Neuronal stem cell (in vitro differentiated cells): ENCODE measurements at regions not wholly inside any gene's neighbourhood (a gene's known extent, or its start where the extent isn't known, plus 50 kb on each side); places are given as distances from the start of the nearest gene placed in this dataset.

Experiments used
- DNase-seq: peaks from one replicate; pipeline ENCODE4 v3.0.0-alpha.2; 2013; ENCODE audit warnings: low spot score
- H2AFZ ChIP-seq: one replicate; pipeline ENCODE4 v1.6.1; 2013; ENCODE audit warnings: mild to moderate bottlenecking, low read length, inconsistent platforms
- H2AK5ac ChIP-seq: 2 replicates; pipeline ENCODE4 v1.6.1; 2013; ENCODE audit warnings: low read depth, mild to moderate bottlenecking, inconsistent platforms, low read length, moderate library complexity, mixed read lengths
- H2BK120ac ChIP-seq: 2 replicates; pipeline ENCODE4 v1.6.1; 2013; ENCODE audit warnings: low read depth, mild to moderate bottlenecking, inconsistent platforms, low read length, moderate library complexity, mixed read lengths
- H2BK12ac ChIP-seq: one replicate; pipeline ENCODE4 v1.6.1; 2013; ENCODE audit warnings: low read length, inconsistent platforms
- H2BK15ac ChIP-seq: 2 replicates; pipeline ENCODE4 v1.6.1; 2013; ENCODE audit warnings: mild to moderate bottlenecking, low read length, inconsistent platforms, mixed read lengths
- H2BK5ac ChIP-seq: one replicate; pipeline ENCODE4 v1.6.1; 2013; ENCODE audit warnings: inconsistent platforms, mild to moderate bottlenecking, low read length, moderate library complexity
- H3K14ac ChIP-seq: one replicate; pipeline ENCODE4 v1.6.1; 2013; ENCODE audit warnings: low read length, inconsistent platforms
- H3K18ac ChIP-seq: 2 replicates; pipeline ENCODE4 v1.6.1; 2013; ENCODE audit warnings: low read length, inconsistent platforms
- H3K23ac ChIP-seq: 2 replicates; pipeline ENCODE4 v1.6.1; 2013; ENCODE audit warnings: low read depth, mild to moderate bottlenecking, mixed read lengths, low read length, inconsistent platforms; ENCODE audit not compliant: poor library complexity
- H3K27ac ChIP-seq: replicated peaks from 3 replicates; pipeline ENCODE4 v1.5.1; 2013; ENCODE audit warnings: low read length, inconsistent platforms
- H3K27me3 ChIP-seq, 3 experiments: 2 replicates each; pipeline ENCODE4 v1.6.1; 2013; ENCODE audit warnings: low read length in 3 of 3, mild to moderate bottlenecking in 2 of 3, inconsistent platforms in 1 of 3, low read depth in 1 of 3, mixed read lengths in 1 of 3, moderate library complexity in 1 of 3; ENCODE audit not compliant: control insufficient read depth in 3 of 3, insufficient read depth in 3 of 3
- H3K36me3 ChIP-seq, 2 donors: replicated peaks in 1 of 2; 2 replicates each; pipeline ENCODE4 v1.6.1; 2013; ENCODE audit warnings: low read length in 2 of 2; ENCODE audit not compliant: control insufficient read depth in 2 of 2, insufficient read depth in 2 of 2
- H3K4ac ChIP-seq: 2 replicates; pipeline ENCODE4 v1.6.1; 2013; ENCODE audit warnings: inconsistent platforms, mild to moderate bottlenecking, low read length, moderate library complexity
- H3K4me1 ChIP-seq, 2 donors: 1 replicate in 1 of 2; 2 replicates in 1 of 2; pipeline ENCODE4 v1.6.1; 2013; ENCODE audit warnings: low read length in 2 of 2, low read depth in 1 of 2; ENCODE audit not compliant: control insufficient read depth in 2 of 2, insufficient read depth in 1 of 2
- H3K4me2 ChIP-seq: one replicate; pipeline ENCODE4 v1.6.1; 2013; ENCODE audit warnings: mild to moderate bottlenecking, low read length, inconsistent platforms; ENCODE audit not compliant: insufficient read depth, poor library complexity, severe bottlenecking
- H3K4me3 ChIP-seq, 2 donors: 2 replicates each; pipeline ENCODE4 v1.5.1; 2013; ENCODE audit warnings: low read length in 2 of 2, mild to moderate bottlenecking in 2 of 2, inconsistent platforms in 1 of 2, moderate library complexity in 1 of 2
- H3K79me1 ChIP-seq: one replicate; pipeline ENCODE4 v1.6.1; 2013; ENCODE audit warnings: low read depth, mild to moderate bottlenecking, inconsistent platforms, low read length, moderate library complexity
- H3K9ac ChIP-seq: one replicate; pipeline ENCODE4 v1.6.1; 2013; ENCODE audit warnings: mild to moderate bottlenecking, low read depth, low read length, inconsistent platforms; ENCODE audit not compliant: poor library complexity
- H3K9me3 ChIP-seq, 2 donors: replicated peaks in 1 of 2; 2 replicates each; pipeline versions ENCODE3 to v1.6.1; 2013; ENCODE audit warnings: low read length in 2 of 2, mild to moderate bottlenecking in 2 of 2, inconsistent platforms in 1 of 2, low read depth in 1 of 2, mixed read lengths in 1 of 2, moderate library complexity in 1 of 2; ENCODE audit not compliant: control insufficient read depth in 2 of 2, insufficient read depth in 1 of 2
- H4K8ac ChIP-seq: one replicate; pipeline ENCODE4 v1.6.1; 2013; ENCODE audit warnings: low read depth, mild to moderate bottlenecking, inconsistent platforms, low read length, moderate library complexity
- H4K91ac ChIP-seq: one replicate; pipeline ENCODE4 v1.6.1; 2013; ENCODE audit warnings: low read length, low read depth, mild to moderate bottlenecking, inconsistent platforms; ENCODE audit not compliant: poor library complexity
- WGBS, 2 donors: extraction: QIAGEN DNeasy Blood & Tissue Kit; methylation state at CpG; one replicate each; pipeline ENCODE4 v1.1.7; 2013; ENCODE audit warnings: missing lambda C conversion rate in 2 of 2, mixed read lengths in 1 of 2; ENCODE audit not compliant: insufficient read length in 2 of 2, insufficient replicate concordance in 1 of 2; ENCODE audit errors: extremely low coverage in 2 of 2; 5-methylcytosine and 5-hydroxymethylcytosine counted together

GRCh38 chr5:5667136-5667554 is 244.7 kb downstream of the ICE1 start:
- Histone ChIP-seq H4K8ac (no peak overlapping the region), H3K4ac (no peak overlapping the region), H3K4me1 (no peaks in the 10 kb centered on the region), H3K27me3 (peaks cover 0 to 2% (median 0%) of the 10 kb centered on the region in 3 experiments), H4K91ac (no peak overlapping the region), H2BK12ac (no peak overlapping the region), H2AFZ (no peak overlapping the region), H3K79me1 (no peaks in the 10 kb centered on the region), H3K9ac (no peak overlapping the region), H2BK120ac (no peak overlapping the region), H3K27ac (no peak overlapping the region), H3K23ac (no peak overlapping the region), H2AK5ac (no peak overlapping the region), H3K18ac (no peak overlapping the region), H2BK5ac (no peak overlapping the region), H3K4me2 (no peak overlapping the region), H3K36me3 (no peaks in the 10 kb centered on the region), H2BK15ac (no peak overlapping the region), H3K14ac (no peak overlapping the region), H3K4me3 (no peak overlapping the region), H3K9me3 (no peaks in the 10 kb centered on the region)
- no CpG with 5 or more reads among the region's 3 CpGs for WGBS, 2 donors
- no peak for DNase-seq

DNA sequence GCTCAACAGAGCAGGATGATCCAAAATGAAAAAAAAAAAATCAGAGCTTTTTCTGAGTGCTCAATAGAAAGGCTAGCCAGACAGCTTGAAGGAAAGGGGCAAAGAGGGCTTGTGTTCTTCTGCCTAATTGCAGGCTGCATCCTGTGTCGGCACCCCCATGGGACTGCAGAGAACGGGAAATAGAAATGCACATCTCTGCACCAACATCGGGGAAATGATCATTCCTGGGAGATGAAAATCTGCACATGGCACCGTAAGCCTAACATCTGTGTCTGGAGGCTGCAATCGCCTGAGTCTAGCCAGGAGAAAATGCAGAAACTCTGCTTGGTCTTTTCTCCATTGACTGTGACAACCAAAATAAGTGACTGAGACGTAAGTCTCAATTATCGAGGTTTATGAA is 243.9 kb downstream of the ICE1 start:
- Histone ChIP-seq H4K8ac (no peak overlapping the region), H3K9me3 (no peaks in the 10 kb centered on the region), H2AK5ac (no peak overlapping the region), H3K36me3 (no peaks in the 10 kb centered on the region), H2BK5ac (no peak overlapping the region), H2BK120ac (no peak overlapping the region), H3K9ac (no peak overlapping the region), H2AFZ (no peak overlapping the region), H2BK12ac (no peak overlapping the region), H3K4ac (no peak overlapping the region), H3K18ac (no peak overlapping the region), H3K23ac (no peak overlapping the region), H3K4me1 (no peaks in the 10 kb centered on the region), H3K79me1 (no peaks in the 10 kb centered on the region), H3K4me2 (no peak overlapping the region), H2BK15ac (no peak overlapping the region), H3K27ac (no peak overlapping the region), H3K14ac (no peak overlapping the region), H3K27me3 (peaks cover 0 to 2% (median 0%) of the 10 kb centered on the region in 3 experiments), H3K4me3 (no peak overlapping the region), H4K91ac (no peak overlapping the region)
- no CpG with 5 or more reads among the region's 7 CpGs for WGBS, 2 donors
- DNase-seq = no peak

DNA sequence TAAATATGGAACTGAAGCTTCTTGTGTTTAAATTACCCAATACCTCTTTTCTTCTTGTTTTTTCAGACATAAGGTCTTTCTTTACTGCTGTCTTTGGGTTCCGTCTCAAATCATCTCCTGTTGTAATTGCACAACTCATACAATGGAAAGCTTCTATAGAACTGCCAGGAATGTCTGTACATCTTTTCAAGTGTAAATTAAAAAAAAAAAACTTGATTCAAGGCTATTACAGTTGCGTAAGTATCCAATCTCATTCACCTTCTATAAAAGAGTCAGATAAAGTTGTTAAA is 243.5 kb downstream of the ICE1 start:
- no peak overlapping the region for H3K23ac ChIP-seq
- no peak overlapping the region for H2AK5ac ChIP-seq
- H3K18ac ChIP-seq = no peak overlapping the region
- no peak overlapping the region for H3K4me2 ChIP-seq
- no peaks in the 10 kb centered on the region for H3K9me3 ChIP-seq
- no peak overlapping the region for H4K91ac ChIP-seq
- no CpG with 5 or more reads among the region's 2 CpGs for WGBS, 2 donors
- no peak overlapping the region for H2BK12ac ChIP-seq
- no peak overlapping the region for H3K14ac ChIP-seq
- no peak overlapping the region for H2BK5ac ChIP-seq
- no peak overlapping the region for H3K4ac ChIP-seq
- H3K27ac ChIP-seq = no peak overlapping the region
- no peak for DNase-seq
- no peak overlapping the region for H4K8ac ChIP-seq
- H3K36me3 ChIP-seq = no peaks in the 10 kb centered on the region
- H3K79me1 ChIP-seq = no peaks in the 10 kb centered on the region
- H3K27me3 ChIP-seq = peaks cover 0 to 2% (median 0%) of the 10 kb centered on the region in 3 experiments
- H3K4me1 ChIP-seq = no peaks in the 10 kb centered on the region
- H3K4me3 ChIP-seq = no peak overlapping the region
- H2BK15ac ChIP-seq = no peak overlapping the region
- no peak overlapping the region for H3K9ac ChIP-seq
- no peak overlapping the region for H2AFZ ChIP-seq
- no peak overlapping the region for H2BK120ac ChIP-seq

- DNase-seq = no peak
- Histone ChIP-seq H3K27me3 (peaks cover 0 to 2% (median 0%) of the 10 kb centered on the region in 3 experiments), H3K18ac (no peak overlapping the region), H2AK5ac (no peak overlapping the region), H3K9ac (no peak overlapping the region), H3K4me2 (no peak overlapping the region), H3K79me1 (no peaks in the 10 kb centered on the region), H3K4ac (no peak overlapping the region), H2BK120ac (no peak overlapping the region), H2AFZ (no peak overlapping the region), H3K23ac (no peak overlapping the region), H3K4me1 (no peaks in the 10 kb centered on the region), H2BK12ac (no peak overlapping the region), H2BK15ac (no peak overlapping the region), H4K91ac (no peak overlapping the region), H2BK5ac (no peak overlapping the region), H3K9me3 (no peaks in the 10 kb centered on the region), H3K4me3 (no peak overlapping the region), H3K14ac (no peak overlapping the region), H4K8ac (no peak overlapping the region), H3K27ac (no peak overlapping the region), H3K36me3 (no peaks in the 10 kb centered on the region)
- no CpG with 5 or more reads among the region's 13 CpGs for WGBS, 2 donors
Observed at GRCh38 chr5:5665225-5666075, 243.0 kb downstream of the ICE1 start.
